ENCODE measurements at regions not wholly inside any gene's neighbourhood (a gene's known extent, or its start where the extent isn't known, plus 50 kb on each side); places are given as distances from the start of the nearest gene placed in this dataset.

GRCh38 chr1:5391725-5392124, 600.5 kb downstream of the NPHP4 start:
- Histone ChIP-seq H3K9me2 (ENCODE audit: insufficient read depth) (no peaks in the 10 kb centered on the region), H3K27ac (ENCODE audit: low read depth) (no peak overlapping the region), H2AFZ (no peak overlapping the region), H3K4me1 (ENCODE audit: insufficient read depth) (no peaks in the 10 kb centered on the region), H3K36me3 (ENCODE audit: insufficient read depth) (no peaks in the 10 kb centered on the region; the same call in 1 of the 2 replicates), H3K4me2 (no peak overlapping the region), H3K27me3 (ENCODE audit: insufficient read depth) (no peaks in the 10 kb centered on the region), H3K79me2 (replicated peaks; ENCODE audit: insufficient read depth) (no peaks in the 10 kb centered on the region), H3K4me3 (no peak overlapping the region), H3F3A (replicated peaks; ENCODE audit: low read depth) (no peaks in the 10 kb centered on the region), H4K20me1 (replicated peaks; ENCODE audit: insufficient read depth) (no peaks in the 10 kb centered on the region)
- H3K9me3 Mint-ChIP-seq = no peaks in the 10 kb centered on the region; the same call in 2 of the 3 replicates
- no peak overlapping the region for H3K27ac Mint-ChIP-seq
- no peaks in the 10 kb centered on the region for H3K36me3 Mint-ChIP-seq (ENCODE audit: low read depth)
- TF ChIP-seq REST (IDR thresholded peaks at IDR 0.05; ENCODE audit: unreplicated experiment) (no peak), EZH2phosphoT487 (IDR thresholded peaks at IDR 0.05; ENCODE audit: unreplicated experiment) (no peak), ZNF114 (CRISPR knock-in tag; IDR thresholded peaks at IDR 0.05) (no peak), CREB1 (CRISPR knock-in tag; IDR thresholded peaks at IDR 0.05; ENCODE audit: low read depth) (no peak), POLR2AphosphoS5 (IDR thresholded peaks at IDR 0.05; ENCODE audit: low read depth) (no peak), EZH2 (IDR thresholded peaks at IDR 0.05; ENCODE audit: low read depth, unreplicated experiment) (no peak), ETS1 (IDR thresholded peaks at IDR 0.05) (no peak), ZNF462 (CRISPR knock-in tag; IDR thresholded peaks at IDR 0.05) (no peak), CTCF (conservative IDR thresholded peaks at IDR 0.05; ENCODE audit: low read depth in 2 of 2) (no peak), STAT1 (IDR thresholded peaks at IDR 0.05; ENCODE audit: unreplicated experiment) (no peak), NANOG (IDR thresholded peaks at IDR 0.05; ENCODE audit: borderline replicate concordance) (no peak), JUNB (IDR thresholded peaks at IDR 0.05; ENCODE audit: unreplicated experiment) (no peak), ZNF331 (CRISPR knock-in tag; IDR thresholded peaks at IDR 0.05; ENCODE audit: low read depth) (no peak)
- ATAC-seq = no peak
- no peaks in the 10 kb centered on the region for H3K4me1 Mint-ChIP-seq
- no peak for DNase-seq (ENCODE audit: low spot score)
- H3K4me3 Mint-ChIP-seq = no peak overlapping the region
- H3K27me3 Mint-ChIP-seq (ENCODE audit: insufficient read depth, low read depth, poor library complexity) = peaks cover 7% of the 10 kb centered on the region
